RPMI7951 (cell line): ENCODE measurements at regions not wholly inside any gene's neighbourhood (a gene's known extent, or its start where the extent isn't known, plus 50 kb on each side); places are given as distances from the start of the nearest gene placed in this dataset.
A peak's percentile ranks its signal among the peaks of the same experiment; 100 is the strongest.
"Not testable (repeated sequence)": the region's sequence is repeated elsewhere in the genome, so short reads cannot be mapped to it uniquely, and the experiment has no call there.

Experiments
- DNase-seq: peaks from one replicate; pipeline ENCODE4 v3.0.0-alpha.2; 2012; ENCODE audit warnings: low read depth

DNA sequence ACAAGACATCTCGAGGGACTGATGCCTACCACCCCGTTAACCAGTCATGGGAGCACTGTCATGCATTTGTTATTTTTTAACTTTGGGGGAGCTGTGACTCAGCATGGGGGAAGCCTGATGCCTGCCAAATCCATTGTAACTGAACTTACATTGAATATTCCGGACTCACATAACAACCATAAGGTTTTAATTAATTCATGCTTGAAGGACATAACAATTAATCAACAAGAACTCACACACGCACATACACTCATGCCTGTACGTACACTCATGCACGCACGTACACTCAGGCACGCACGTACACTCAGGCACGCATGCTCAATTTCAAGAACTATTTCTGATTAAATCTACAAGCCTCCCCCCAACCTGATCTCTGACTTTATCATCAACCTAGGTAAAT is 1639.1 kb downstream of the SUCLG1 start:
- peak; percentile 47 for DNase-seq

DNA sequence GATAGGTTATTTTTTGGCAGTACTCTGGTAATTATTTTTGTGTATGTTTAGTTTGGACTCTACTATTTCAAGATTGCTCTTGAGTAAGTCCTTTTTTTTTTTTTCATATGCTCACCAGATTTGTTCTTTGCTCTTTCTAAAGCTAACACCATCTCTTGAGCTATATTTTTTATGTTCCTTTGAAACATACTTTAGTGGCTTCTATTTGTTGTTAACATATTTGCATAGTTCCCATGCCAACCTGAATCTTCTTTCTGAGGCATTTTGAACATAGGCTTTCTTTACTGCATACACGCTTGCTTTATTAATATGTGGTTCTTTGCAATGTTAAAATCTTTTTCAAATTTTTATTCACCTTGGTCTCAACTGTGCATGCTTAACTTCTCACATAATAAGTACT is 1644.9 kb downstream of the SUCLG1 start:
- no peak for DNase-seq

DNA sequence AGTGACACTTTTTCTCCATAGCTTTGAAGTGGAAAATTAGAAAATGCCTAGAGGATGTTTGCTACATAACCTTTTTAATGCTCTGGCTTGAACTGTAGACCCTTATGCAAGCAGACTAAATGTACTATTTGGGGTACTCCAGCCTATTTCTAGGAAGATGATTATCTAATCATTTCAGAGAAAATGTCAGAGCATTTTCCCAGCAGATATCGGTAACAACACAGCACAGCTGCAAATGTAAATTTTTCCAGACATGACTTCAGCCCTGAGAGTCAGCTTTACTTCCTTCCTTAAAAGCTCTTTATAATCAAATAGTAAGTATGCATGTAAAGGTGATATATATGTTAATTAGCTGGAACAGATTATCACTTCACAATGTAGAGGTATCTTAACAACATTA is 1647.1 kb downstream of the SUCLG1 start:
- DNase-seq, result no peak

DNA sequence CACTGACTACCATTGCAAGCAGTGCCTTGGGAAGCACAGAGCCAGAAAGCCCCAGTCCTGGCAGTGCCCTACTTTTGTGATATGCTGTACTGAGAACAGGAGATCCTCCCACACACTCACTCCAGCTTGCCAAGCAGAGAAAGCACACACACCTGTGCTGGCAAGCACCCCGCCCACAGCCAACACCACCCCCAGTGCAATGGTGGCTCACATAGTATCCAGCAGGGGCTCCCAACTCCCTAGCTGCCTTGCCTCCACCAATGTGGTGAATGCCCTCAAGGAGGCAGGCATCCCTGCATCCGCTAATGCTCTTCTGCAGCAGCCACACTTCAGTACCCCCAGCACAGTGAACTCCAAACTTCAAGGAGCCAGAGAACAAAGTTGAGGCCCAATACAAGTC is 1655.8 kb downstream of the SUCLG1 start:
- no peak for DNase-seq

DNA sequence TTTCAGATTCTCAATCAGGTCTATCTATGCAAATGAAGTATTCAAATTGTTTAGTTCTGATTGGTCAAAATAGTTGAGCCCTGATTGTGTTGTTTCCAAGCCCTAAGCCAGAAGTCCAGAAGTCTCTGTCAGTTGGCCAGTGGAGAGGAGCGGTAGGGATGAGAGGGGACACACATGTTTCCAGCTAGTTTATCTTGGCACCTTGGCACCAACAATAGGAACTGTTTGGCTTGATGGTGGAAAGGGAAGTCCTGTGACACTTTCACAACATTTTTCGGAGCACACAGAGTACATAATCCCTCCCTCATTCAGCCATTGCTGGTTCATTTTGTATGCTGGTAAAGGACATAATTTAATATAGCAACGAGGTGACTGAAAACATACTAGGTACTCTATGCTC is 1661.6 kb downstream of the SUCLG1 start:
- no peak for DNase-seq

DNA sequence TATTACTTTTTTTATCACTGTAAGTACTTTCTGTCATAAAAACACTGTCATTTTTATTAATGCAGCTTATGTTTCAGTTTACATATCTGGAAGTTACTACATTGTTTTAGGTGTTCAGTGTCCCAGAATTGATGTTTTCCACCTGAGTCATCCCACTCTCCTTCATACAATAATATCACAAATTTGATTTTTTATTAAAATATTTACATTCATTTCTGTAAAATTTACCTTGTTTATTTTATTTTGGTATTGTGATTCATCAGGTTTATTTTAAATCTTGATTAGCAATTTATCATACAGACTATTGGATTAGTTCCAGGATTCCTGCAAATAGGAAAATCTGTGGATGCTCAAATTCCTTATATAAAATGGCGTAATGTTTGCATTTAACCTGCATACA is 1662.9 kb downstream of the SUCLG1 start:
- DNase-seq, result no peak

DNA sequence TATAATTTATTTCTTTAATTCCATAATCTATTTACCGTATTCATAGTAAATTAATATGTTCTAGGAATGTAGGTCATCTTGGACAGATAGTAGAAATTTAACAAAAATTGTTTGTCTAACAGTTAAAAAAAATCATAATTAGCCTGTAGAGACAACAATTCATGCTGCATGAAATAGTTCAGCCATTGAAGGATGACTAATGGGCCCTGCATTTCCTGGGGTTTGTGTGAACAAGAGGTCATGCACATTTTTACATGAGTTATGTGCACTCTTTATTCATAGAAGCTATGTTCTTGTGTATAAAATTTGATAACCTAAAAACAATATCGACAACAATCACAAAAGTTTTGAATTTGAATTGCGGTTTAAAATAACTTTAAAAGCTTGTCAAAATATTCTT is 1663.6 kb downstream of the SUCLG1 start:
- DNase-seq, result peak; percentile 44

DNA sequence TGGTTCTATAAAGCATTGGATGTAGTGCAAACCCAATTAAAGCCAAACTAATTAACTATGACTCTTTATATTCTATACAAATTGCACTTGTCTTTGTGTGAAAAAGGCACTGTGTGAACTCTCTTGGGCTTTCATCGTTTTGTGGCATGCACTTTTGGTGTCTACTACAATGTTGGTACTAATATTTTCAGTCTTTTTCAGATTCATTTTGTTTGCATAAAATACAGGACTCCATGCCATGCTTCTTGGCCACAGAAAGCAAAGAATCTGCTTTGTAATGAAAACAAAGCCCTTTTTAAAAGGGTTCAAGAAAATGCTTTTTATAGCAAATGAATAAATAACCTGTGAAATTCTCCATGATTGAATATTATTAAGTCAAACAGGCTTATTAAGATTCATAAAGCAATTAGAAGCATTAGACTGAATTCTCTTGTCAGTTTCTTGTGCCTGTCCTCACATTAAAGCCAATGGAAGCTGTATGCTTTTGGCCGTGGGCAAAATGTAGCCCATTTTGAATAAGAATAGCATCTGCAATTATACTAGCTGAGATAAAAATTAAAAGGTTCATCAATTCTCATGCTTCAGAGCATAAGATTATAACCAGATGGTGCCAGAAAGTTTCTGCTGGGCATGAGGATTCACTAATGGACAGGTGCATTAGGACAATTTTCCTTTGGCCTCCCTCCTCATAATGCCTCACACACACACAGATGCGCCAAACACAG is 1665.2 kb downstream of the SUCLG1 start:
- DNase-seq, result no peak

DNA sequence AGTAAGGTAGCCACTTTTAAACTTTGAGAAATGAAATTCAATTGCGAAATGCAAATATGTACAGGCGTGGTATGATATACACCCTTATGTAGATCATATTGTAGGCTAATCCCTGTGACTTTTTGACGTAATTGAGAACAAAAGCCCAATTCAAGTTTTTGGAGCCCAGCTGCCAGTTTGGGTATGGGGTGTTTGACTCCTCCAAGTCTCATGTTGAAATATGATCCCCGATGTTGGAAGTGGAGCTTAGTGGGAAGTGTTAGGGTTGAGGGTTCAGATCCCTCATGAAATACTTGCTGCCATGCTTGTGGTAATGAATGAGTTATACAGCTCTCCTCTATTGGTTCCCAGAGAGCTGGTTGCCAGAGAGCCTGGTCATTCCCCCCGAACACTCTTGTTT is 1666.8 kb downstream of the SUCLG1 start:
- no peak for DNase-seq

DNA sequence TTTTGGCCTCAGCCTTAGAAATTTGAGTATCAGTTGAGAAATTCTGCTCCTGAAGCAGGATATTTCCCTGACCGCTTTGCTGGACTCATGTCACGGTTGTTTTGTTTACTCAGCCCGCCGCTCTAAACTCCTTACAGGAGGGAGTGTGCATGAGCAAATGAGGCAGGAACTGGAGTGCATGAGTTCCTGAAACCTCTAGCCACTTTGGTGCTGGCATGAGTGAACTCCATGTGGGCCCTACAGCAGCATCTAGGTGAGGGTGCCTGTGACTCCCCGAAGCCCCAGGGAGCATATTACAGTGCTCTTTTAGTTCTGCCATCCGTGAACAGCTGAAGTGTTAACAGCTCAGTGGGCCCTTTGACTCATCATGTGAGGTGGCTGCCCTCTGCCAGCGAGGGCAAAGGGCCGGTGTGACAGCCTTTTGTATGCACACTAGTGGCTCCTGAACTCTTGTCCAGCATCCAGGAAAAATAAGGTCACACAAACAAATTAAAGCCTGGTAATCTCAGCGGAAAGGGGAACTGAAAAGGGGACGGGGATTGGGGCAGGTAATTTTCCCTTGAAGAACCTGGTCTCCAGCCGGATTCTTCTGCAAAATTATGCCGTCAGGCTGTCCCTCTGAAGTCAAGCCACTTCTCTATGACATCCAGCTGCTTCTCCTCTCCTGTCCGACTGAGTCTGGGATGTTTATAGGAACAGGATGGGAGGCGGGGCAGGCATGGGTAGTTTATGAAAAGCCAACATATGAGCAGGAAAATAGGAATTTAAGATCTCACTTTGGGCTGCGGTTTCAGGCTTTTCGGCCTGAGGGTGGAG is 1668.7 kb downstream of the SUCLG1 start:
- peak; percentile 59 for DNase-seq

DNA sequence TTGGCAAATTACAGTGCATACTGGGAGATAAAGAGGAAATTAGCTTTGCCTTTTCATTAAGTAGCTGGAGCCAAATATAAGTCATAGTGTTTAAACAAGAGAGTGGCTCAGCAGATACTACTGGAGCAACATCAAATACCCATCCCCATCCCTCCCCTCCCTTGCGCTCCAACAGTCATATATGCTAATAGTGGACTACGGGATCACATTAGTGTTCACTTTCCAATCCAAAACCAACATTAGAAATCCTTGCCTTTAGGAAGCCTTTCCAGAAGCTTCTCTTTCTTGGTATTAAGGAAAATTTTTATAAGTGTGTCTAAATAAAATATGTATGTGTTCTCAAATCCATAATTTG is 1669.3 kb downstream of the SUCLG1 start:
- DNase-seq, result no peak

DNA sequence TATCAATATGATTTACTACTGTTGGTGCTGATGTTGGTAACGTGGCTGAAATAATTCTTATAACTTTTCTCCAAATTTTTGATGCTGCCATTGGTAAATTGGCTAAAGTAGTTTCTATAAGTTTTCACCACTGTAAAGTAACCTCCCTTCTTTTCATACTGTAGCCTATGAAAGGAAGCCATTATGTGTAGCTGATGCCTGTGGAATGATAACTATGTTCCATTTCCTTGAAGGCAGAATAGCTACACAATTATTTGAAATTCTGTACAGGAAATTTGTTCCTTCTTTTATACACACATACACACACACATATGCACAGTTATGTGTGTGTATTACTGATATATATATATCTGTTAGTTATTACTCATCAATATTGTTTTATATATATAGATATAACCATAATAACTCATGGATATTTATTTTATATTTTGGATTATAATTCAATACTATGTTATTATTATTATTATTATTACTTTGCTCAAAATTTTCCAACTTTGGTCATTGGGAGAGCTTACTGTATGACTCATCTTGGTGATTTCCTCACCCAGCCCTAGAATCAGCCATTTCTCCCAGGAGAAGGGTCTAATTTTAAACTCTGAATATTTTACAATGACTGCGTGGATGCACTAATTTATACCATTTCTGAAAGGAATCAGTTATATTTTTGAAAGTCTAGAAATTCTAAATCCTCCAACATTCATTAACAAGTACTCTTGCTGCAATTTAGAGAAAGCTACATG is 1677.7 kb downstream of the SUCLG1 start:
- peak; percentile 2 for DNase-seq

DNA sequence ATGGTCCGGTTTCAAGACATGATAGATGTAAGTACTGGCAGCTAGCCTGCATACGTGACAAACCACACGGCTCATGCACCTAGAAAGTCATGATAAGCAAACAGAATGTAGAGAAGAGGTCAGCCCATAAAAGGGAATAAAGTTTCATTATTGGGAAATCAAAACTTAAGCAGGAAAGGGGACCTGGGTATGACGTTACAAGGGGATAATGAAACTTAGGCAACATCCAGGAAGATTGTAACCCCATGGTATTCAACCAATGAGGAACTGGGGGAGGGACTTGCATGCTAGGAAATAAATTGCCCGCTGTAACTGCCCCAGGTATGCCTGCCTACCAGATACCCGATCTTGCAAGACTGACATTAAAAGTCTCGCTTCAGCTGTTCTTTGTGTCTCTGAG is 1679.0 kb downstream of the SUCLG1 start:
- DNase-seq, result peak; percentile 9

DNA sequence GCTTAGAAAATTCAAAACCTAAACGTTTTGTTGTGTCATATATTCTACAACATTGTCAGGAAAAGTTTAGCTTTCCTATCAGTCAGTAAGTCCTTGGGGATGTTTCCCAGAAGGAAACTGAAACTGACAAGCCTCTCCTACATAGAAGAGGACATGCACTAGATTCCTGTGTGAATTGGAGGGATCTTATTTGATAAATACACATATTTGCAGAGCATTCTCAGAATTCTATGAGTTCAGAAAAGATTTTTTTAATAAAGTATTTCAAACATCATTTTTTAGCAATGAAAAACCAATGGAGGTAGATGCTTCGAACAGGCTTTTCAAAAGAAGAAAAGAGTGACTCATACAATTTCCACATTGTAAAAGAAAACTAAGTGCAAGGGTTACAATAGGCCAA is 1706.7 kb downstream of the SUCLG1 start:
- DNase-seq, result no peak

DNA sequence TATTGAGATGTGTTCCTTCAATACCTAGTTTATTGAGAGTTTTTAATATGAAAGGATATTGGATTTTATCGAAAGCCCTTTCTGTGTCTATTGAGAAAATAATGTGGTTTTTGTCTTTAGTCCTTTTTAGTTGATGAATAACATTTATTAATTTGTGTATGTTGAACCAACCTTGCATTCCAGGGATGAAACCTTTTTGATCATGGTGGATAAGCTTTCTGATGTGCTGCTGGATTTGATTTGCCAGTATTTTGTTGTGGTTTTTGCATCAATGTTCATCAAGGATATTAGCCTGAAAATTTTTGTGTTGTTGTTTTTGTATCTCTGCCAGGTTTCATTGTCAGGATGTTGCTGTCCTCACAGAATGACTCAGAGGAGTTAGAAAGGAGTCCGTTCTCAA is 1710.4 kb downstream of the SUCLG1 start:
- peak; percentile 2 for DNase-seq

DNA sequence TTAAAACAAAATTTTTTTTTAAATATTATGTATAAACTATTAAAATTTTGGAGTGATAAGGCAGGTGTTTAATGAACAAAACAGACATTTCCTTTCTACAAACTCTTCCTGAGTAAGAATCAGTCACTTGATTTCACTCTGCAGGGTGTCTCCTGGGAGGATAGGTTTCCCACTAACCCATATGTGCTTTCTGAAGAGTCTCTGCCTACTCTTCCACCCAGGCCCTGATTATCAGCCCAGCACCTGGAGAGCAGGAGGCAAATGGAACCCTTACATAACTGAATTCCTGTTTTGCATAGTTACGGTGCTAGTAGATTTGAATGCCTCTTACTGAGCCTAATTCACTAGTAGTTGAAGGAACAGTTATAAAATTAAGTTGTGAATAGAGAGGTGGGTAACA is 1718.6 kb downstream of the SUCLG1 start:
- DNase-seq, result no peak

DNA sequence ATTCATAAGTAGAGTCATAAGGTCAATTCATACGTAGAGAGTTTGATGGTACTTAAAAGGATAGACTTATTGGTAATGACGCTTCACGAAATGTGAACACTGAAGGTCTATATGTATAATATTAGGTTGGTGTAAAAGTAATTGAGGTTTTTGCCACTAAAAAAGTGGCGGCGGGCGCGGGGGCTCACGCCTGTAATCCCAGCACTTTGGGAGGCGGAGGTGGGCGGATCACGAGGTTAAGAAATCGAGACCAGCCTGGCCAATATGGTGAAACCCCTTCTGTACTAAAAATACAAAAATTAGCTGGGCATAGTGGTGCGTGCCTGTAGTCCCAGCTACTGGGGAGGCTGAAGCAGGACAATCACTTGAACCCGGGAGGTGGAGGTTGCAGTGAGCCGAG is 1721.1 kb downstream of the SUCLG1 start:
- DNase-seq, result not testable (repeated sequence)

DNA sequence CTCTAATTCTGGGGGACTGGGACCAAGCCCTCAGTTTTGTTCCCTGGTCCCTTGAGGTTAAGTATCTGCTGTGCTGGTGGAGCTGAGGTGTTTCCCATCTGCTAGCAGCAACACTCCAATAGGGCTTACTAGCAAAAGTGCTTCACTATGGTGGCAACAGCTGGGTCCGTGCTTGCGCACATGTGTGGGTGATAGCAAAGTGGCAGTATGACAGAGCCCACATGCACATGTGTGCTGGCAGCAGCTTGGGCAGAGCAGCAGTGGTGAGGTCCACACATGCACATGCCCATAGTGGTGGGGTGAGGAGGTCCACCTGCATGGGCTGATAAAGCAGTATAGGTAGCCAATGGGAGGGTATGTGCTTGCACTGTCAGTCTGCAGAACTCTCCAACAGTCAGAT is 1723.7 kb downstream of the SUCLG1 start:
- no peak for DNase-seq

DNA sequence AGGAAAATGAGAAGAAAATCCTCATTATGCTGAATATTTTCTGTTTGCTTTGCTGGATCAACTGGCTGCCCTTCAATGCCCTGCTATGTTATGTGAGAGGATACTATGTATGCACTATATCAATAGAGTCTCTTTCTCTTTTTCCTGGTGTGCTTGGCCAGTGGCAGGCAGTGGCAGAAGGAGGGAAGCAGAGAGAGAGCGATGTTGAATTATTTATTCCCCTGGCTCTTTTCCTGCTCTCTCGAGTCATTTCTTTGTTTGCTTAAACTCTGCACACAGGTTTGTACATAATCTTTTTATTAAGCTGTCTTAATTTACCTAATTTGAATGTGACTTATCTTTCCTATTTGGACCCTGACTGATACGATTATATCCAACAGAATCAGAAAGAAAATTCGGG is 1727.3 kb downstream of the SUCLG1 start:
- no peak for DNase-seq

DNA sequence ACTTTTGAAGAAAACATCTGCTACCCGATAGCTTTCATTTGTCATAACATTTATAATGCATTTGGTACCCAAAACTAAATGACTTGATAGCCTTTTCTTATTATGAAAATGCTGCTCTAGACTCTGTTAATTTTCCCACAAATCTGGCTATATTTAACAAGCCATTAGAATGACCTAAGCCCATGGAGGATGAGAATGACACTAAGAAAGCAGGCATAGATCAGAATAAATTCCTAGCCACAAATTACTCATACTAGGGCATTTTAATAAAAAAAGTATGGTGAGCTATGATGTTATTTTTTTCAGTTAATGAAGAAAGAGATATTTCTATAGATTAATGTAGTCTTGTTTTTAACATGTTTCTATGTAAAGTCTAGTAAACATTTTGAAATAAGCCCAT is 1728.3 kb downstream of the SUCLG1 start:
- DNase-seq, result no peak

DNA sequence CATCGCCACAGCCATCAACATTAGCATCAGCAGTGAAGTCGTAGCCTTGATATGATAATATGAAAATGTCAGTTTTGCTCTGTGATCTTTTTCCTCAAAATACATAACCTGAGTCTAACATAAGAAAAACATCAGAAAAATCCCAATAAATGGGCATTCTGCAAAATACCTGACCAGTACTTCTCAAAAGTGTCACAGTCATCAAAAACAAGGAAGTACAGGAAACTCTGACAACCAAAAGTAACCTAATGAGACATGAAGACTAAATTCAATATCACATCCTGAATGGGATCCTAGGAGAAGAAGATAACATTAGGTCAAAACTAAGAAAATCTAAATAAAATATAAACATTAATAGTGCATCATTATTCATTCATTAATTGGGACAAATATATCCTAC is 1731.0 kb downstream of the SUCLG1 start:
- no peak for DNase-seq

DNA sequence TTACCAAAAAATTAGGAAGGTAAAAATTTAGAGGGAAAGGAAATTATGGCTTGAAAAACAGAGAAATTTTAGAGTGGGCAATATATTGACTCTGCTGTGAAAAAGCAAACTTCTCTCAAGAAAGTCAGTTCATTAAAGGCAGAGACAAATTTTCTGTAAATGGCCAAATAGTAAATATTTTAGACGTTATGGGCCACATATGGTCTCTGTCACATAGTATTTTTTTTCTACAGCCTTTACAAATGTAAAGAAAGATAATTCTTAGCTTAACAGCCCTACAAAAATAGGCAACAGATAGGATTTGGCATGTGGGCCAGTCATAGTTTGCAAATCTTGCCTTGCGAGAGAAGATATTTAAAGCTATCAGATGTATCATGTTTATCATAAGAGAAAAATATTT is 1750.4 kb downstream of the SUCLG1 start:
- no peak for DNase-seq

DNA sequence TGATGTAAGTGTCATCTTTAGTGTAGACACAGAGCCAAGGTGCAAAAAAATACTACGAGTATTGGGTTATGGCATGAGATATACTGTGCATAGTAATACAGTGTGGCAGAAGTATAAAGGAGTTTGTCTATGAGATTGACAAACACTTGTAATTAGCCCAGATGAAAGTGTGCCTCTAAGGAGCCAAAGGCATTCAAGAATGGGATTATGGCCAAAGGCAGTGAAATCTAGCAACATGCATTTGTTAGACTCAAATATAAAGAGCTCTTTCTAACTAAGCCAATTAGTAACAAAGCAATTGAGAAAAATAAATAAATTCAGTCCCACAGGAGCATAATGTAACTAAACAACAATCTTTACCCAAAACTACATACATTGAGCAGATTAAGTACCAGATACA is 1761.8 kb downstream of the SUCLG1 start:
- DNase-seq, result no peak
